Nephron progenitor cell (in vitro differentiated cells): ENCODE measurements at regions not wholly inside any gene's neighbourhood (a gene's known extent, or its start where the extent isn't known, plus 50 kb on each side); places are given as distances from the start of the nearest gene placed in this dataset.

ENCODE experiments used
- DNase-seq: peaks from one replicate; pipeline ENCODE4 v3.0.0; 2021
- H3K27ac Mint-ChIP-seq: 2 replicates; pipeline ENCODE4 v1.8.0; 2021; ENCODE audit warnings: mild to moderate bottlenecking, moderate library complexity, mixed read lengths
- H3K27me3 Mint-ChIP-seq: 2 replicates; pipeline ENCODE4 v1.8.0; 2021; ENCODE audit warnings: mild to moderate bottlenecking, low read depth, mixed read lengths; ENCODE audit not compliant: poor library complexity
- H3K36me3 Mint-ChIP-seq: 2 replicates; pipeline ENCODE4 v1.8.0; 2021; ENCODE audit warnings: low read depth, mixed read lengths
- H3K4me1 Mint-ChIP-seq: 2 replicates; pipeline ENCODE4 v1.8.0; 2021; ENCODE audit warnings: mixed read lengths
- H3K4me3 Mint-ChIP-seq: 2 replicates; pipeline ENCODE4 v1.8.0; 2021; ENCODE audit warnings: mild to moderate bottlenecking, moderate library complexity, mixed read lengths
- H3K9me3 Mint-ChIP-seq: 2 replicates; pipeline ENCODE4 v1.8.0; 2021; ENCODE audit warnings: mild to moderate bottlenecking, moderate library complexity, mixed read lengths
- CTCF ChIP-seq: fragments of 200-600 bp; sonication (generic); IDR thresholded peaks from 2 replicates; pipeline ENCODE4 v1.5.0; 2021; ENCODE audit warnings: antibody characterized with exemption

DNA sequence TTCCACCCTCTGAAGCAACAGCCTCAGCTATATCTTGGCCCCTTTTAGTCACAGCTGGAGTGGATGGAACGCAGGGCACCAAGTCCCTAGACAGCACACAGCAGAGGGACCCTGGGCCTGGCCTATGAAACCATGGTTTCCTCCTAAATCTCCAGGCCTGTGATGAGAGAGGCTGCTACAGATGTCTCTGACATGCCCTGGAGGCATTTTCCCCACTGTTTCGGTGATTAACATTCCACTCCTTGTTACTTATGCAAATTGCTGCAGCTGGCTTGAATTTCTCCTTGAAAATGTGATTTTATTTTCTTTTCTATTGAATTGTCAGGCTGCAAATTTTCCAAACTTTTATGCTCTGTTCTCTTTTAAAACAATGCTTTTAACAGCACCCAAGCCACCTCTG lies 384.8 kb downstream of the PRR16 start:
- H3K27ac Mint-ChIP-seq = no peak overlapping the region
- no peaks in the 10 kb centered on the region for H3K27me3 Mint-ChIP-seq
- no peaks in the 10 kb centered on the region for H3K4me1 Mint-ChIP-seq
- no peaks in the 10 kb centered on the region for H3K9me3 Mint-ChIP-seq
- no peak for TF ChIP-seq CTCF
- H3K4me3 Mint-ChIP-seq = no peak overlapping the region
- DNase-seq = no peak
- no peaks in the 10 kb centered on the region for H3K36me3 Mint-ChIP-seq

GRCh38 chr5:120852222-120852860 lies 388.2 kb downstream of the PRR16 start:
- no peaks in the 10 kb centered on the region for H3K27me3 Mint-ChIP-seq
- H3K36me3 Mint-ChIP-seq = no peaks in the 10 kb centered on the region
- H3K9me3 Mint-ChIP-seq = no peaks in the 10 kb centered on the region
- no peaks in the 10 kb centered on the region for H3K4me1 Mint-ChIP-seq
- DNase-seq = no peak
- no peak overlapping the region for H3K27ac Mint-ChIP-seq
- no peak for TF ChIP-seq CTCF
- H3K4me3 Mint-ChIP-seq = no peak overlapping the region

- no peak for DNase-seq
- Mint-ChIP-seq H3K4me1 (peaks cover 5% of the 10 kb centered on the region), H3K9me3 (no peaks in the 10 kb centered on the region), H3K27ac (no peak overlapping the region), H3K4me3 (no peak overlapping the region), H3K36me3 (no peaks in the 10 kb centered on the region), H3K27me3 (no peaks in the 10 kb centered on the region)
- TF ChIP-seq CTCF = no peak
These were observed 402.9 kb downstream of the PRR16 start for GRCh38 chr5:120866997-120867396.

- H3K4me3 Mint-ChIP-seq = no peak overlapping the region
- DNase-seq = no peak
These were observed 405.7 kb downstream of the PRR16 start for GRCh38 chr5:120869831-120870230.

GRCh38 chr5:120872297-120872696 lies 408.2 kb downstream of the PRR16 start:
- no peak overlapping the region for H3K4me3 Mint-ChIP-seq
- no peak for DNase-seq
- no peaks in the 10 kb centered on the region for H3K9me3 Mint-ChIP-seq
- H3K27ac Mint-ChIP-seq = no peak overlapping the region
- no peaks in the 10 kb centered on the region for H3K36me3 Mint-ChIP-seq
- no peaks in the 10 kb centered on the region for H3K27me3 Mint-ChIP-seq
- TF ChIP-seq CTCF = no peak
- no peaks in the 10 kb centered on the region for H3K4me1 Mint-ChIP-seq

More at GRCh38 chr5:120869831-120870230, 405.7 kb downstream of the PRR16 start:
- H3K9me3 Mint-ChIP-seq = no peaks in the 10 kb centered on the region
- H3K36me3 Mint-ChIP-seq = no peaks in the 10 kb centered on the region
- no peak overlapping the region for H3K27ac Mint-ChIP-seq
- no peaks in the 10 kb centered on the region for H3K27me3 Mint-ChIP-seq
- TF ChIP-seq CTCF = no peak
- H3K4me1 Mint-ChIP-seq = no peaks in the 10 kb centered on the region

- Mint-ChIP-seq H3K9me3 (no peaks in the 10 kb centered on the region), H3K4me3 (no peak overlapping the region), H3K36me3 (no peaks in the 10 kb centered on the region), H3K27me3 (no peaks in the 10 kb centered on the region), H3K4me1 (no peaks in the 10 kb centered on the region), H3K27ac (no peak overlapping the region)
- no peak for TF ChIP-seq CTCF
- no peak for DNase-seq
These were observed 409.0 kb downstream of the PRR16 start for GRCh38 chr5:120873083-120873482.
